A673 (cell line): ENCODE measurements at regions not wholly inside any gene's neighbourhood (a gene's known extent, or its start where the extent isn't known, plus 50 kb on each side); places are given as distances from the start of the nearest gene placed in this dataset.

Experiments
- EZH2 ChIP-seq: fragments of 200-600 bp; sonication (generic); IDR thresholded peaks from 2 replicates; pipeline ENCODE4 v1.6.1; 2017; ENCODE audit warnings: borderline replicate concordance, low read depth, mild to moderate bottlenecking, mixed read lengths, antibody characterized with exemption, low read length; ENCODE audit not compliant: poor library complexity, severe bottlenecking
- TF ChIP-seq, protein P1 (sequence below): fragments of 300-800, 200-600 bp; sonication (generic); conservative IDR thresholded peaks from 2 replicates; pipeline ENCODE4 v1.5.1; 2017; ENCODE audit warnings: low read depth, mild to moderate bottlenecking, antibody characterized with exemption, low read length, moderate library complexity, mixed read lengths

DNA sequence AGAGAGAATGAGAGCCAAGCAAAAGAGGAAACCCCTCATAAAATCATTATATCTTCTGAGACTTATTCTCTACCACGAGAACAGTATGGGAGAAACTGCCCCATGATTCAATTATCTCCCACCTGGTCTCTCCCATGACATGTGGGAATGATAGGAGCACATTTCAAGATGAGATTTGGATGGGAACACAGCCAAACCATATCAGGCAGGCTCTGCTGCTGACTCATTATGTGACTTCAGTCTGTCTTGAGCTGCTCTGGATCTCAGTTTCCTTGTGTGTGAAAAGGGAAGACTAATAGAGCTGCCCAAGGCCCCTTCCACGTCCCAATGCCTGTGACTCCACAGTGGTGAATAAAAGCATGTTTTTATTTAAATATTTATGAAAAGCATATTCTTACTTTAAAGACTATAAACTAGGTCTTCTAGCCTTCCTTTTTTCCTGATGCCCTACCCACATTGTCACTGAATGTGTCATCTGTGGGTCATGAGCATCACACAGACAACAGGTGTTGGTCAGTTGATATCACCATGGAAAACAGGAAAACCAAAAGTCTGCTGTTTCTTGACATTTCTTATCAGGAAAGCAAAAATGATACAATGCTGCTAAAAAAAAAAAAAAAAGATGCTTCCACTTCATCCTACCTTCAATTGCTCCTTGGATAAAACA lies 96.0 kb upstream of the PPP2R3A start:
- TF ChIP-seq, protein P1, sequence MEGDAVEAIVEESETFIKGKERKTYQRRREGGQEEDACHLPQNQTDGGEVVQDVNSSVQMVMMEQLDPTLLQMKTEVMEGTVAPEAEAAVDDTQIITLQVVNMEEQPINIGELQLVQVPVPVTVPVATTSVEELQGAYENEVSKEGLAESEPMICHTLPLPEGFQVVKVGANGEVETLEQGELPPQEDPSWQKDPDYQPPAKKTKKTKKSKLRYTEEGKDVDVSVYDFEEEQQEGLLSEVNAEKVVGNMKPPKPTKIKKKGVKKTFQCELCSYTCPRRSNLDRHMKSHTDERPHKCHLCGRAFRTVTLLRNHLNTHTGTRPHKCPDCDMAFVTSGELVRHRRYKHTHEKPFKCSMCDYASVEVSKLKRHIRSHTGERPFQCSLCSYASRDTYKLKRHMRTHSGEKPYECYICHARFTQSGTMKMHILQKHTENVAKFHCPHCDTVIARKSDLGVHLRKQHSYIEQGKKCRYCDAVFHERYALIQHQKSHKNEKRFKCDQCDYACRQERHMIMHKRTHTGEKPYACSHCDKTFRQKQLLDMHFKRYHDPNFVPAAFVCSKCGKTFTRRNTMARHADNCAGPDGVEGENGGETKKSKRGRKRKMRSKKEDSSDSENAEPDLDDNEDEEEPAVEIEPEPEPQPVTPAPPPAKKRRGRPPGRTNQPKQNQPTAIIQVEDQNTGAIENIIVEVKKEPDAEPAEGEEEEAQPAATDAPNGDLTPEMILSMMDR: no peak
- no peak for TF ChIP-seq EZH2
